ENCODE measurements at regions not wholly inside any gene's neighbourhood (a gene's known extent, or its start where the extent isn't known, plus 50 kb on each side); places are given as distances from the start of the nearest gene placed in this dataset.

DNA sequence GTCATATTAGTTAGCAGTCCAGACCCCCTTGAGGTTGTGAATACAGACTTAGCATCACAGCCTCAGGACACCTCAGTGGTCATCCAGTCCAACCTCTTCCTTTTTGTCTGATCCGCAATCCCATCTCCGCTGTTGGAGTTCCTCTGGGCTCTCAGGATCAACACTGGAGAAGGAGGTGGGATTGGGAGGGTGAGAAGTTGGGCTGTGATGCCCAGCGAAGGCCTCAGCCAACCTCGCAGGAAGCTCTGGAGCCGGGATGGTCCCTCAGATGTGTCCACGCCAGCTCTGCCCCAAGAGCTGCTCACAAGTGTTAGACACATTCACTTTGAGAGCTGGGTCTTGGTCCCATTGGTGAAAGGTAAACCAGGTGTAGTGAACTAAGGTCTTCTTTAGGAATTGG, 74.9 kb upstream of the AFF3 start:
- TF ChIP-seq SOX6 (IDR thresholded peaks at IDR 0.05) (no peak), SOX6 (CRISPR knock-in tag; IDR thresholded peaks at IDR 0.05) (no peak), NBN (conservative IDR thresholded peaks at IDR 0.05) (no peak), ZBTB7A (CRISPR knock-in tag; IDR thresholded peaks at IDR 0.05) (no peak), PHF20 (CRISPR knock-in tag; IDR thresholded peaks at IDR 0.05) (no peak), TBP (CRISPR knock-in tag; IDR thresholded peaks at IDR 0.05) (no peak)

Measured in HepG2 (cell line).